K562 (cell line): ENCODE measurements at regions not wholly inside any gene's neighbourhood (a gene's known extent, or its start where the extent isn't known, plus 50 kb on each side); places are given as distances from the start of the nearest gene placed in this dataset.

Experiments used
- ATF4 ChIP-seq: fragments of 450-650 bp; formaldehyde crosslinking; IDR thresholded peaks from 2 replicates; pipeline ENCODE4 v1.4.0; 2022; ENCODE audit warnings: mild to moderate bottlenecking, moderate library complexity
- CBFA2T3 ChIP-seq: fragments of 450-650 bp; IDR thresholded peaks from 2 replicates; pipeline ENCODE4 v1.6.1; 2017
- CREM ChIP-seq: IDR thresholded peaks from 2 replicates; pipeline ENCODE4 v1.6.1; 2014; ENCODE audit warnings: antibody characterized with exemption, low read depth
- DNMT1 ChIP-seq: fragments of 450-650 bp; IDR thresholded peaks from 2 replicates; pipeline ENCODE4 v1.6.1; 2016; ENCODE audit warnings: antibody characterized with exemption, mild to moderate bottlenecking
- ETV6 ChIP-seq, 3 experiments: fragments of 150-350 bp in 1 of 3; sonication (generic) in 1 of 3; formaldehyde crosslinking in 1 of 3; IDR thresholded peaks; 2 replicates each; pipeline versions ENCODE4 v1.6.1 to v1.8.0; 2014 to 2022; ENCODE audit warnings: borderline replicate concordance in 2 of 3, low read depth in 2 of 3, antibody characterized with exemption in 1 of 3, low read length in 1 of 3, mild to moderate bottlenecking in 1 of 3, missing genetic modification reagents in 1 of 3
- FOXP4 ChIP-seq: sonication (generic); formaldehyde crosslinking; IDR thresholded peaks from 2 replicates; pipeline ENCODE4 v1.8.0; 2022; ENCODE audit warnings: mild to moderate bottlenecking, missing genetic modification reagents, borderline replicate concordance
- HDAC1 ChIP-seq, 2 experiments: fragments of 450-650 bp; IDR thresholded peaks; 2 replicates each; pipeline ENCODE4 v1.6.1; 2016 to 2017; ENCODE audit warnings: inconsistent platforms in 1 of 2, mild to moderate bottlenecking in 1 of 2, moderate library complexity in 1 of 2
- HDAC3 ChIP-seq: fragments of 450-650 bp; IDR thresholded peaks from 2 replicates; pipeline ENCODE4 v1.6.1; 2018; ENCODE audit warnings: borderline replicate concordance, mild to moderate bottlenecking, moderate library complexity; ENCODE audit not compliant: partially characterized antibody
- IRF1 ChIP-seq: sonication (generic); formaldehyde crosslinking; IDR thresholded peaks from 2 replicates; pipeline ENCODE4 v1.8.0; 2022; ENCODE audit warnings: missing genetic modification reagents, mild to moderate bottlenecking, borderline replicate concordance
- KDM4B ChIP-seq, 2 experiments: fragments of 450-650 bp in 1 of 2; sonication (generic) in 1 of 2; IDR thresholded peaks; 2 replicates each; pipeline ENCODE4 v1.6.1; 2016 to 2017; ENCODE audit warnings: borderline replicate concordance in 2 of 2, antibody characterized with exemption in 1 of 2, low read depth in 1 of 2, mild to moderate bottlenecking in 1 of 2
- PHB ChIP-seq: fragments of 250-450 bp; sonication (Bioruptor Pico); IDR thresholded peaks from 2 replicates; pipeline ENCODE4 v1.5.0; 2021
- POU5F1 ChIP-seq: fragments of 150-350 bp; IDR thresholded peaks from 2 replicates; pipeline ENCODE4 v1.6.1; 2014; ENCODE audit warnings: borderline replicate concordance, low read length, low read depth, mild to moderate bottlenecking; ENCODE audit not compliant: partially characterized antibody
- PRMT5 ChIP-seq: sonication (generic); formaldehyde crosslinking; IDR thresholded peaks from 2 replicates; pipeline ENCODE4 v1.5.0; 2020; ENCODE audit warnings: missing genetic modification reagents
- SMAD4 ChIP-seq: fragments of 250-450 bp; sonication (Bioruptor Pico); conservative IDR thresholded peaks from 2 replicates; pipeline ENCODE4 v1.8.0; 2021; ENCODE audit warnings: inconsistent platforms, mild to moderate bottlenecking, moderate library complexity
- TAF7 ChIP-seq: fragments of 450-650 bp; IDR thresholded peaks from 2 replicates; pipeline ENCODE4 v1.6.1; 2016; ENCODE audit warnings: missing genetic modification characterization, missing compliant biosample characterization
- TCF7 ChIP-seq: sonication (generic); IDR thresholded peaks from 2 replicates; pipeline ENCODE4 v1.6.1; 2016; ENCODE audit warnings: antibody characterized with exemption, borderline replicate concordance
- ZBTB49 ChIP-seq: sonication (generic); formaldehyde crosslinking; IDR thresholded peaks from 2 replicates; pipeline ENCODE4 v1.8.0; 2022; ENCODE audit warnings: missing genetic modification reagents, mild to moderate bottlenecking, borderline replicate concordance
- ZC3H4 ChIP-seq: sonication (generic); formaldehyde crosslinking; IDR thresholded peaks from 2 replicates; pipeline ENCODE4 v1.9.0; 2021; ENCODE audit warnings: missing genetic modification reagents, borderline replicate concordance
- ZFX ChIP-seq: sonication (generic); formaldehyde crosslinking; IDR thresholded peaks from 2 replicates; pipeline ENCODE4 v1.8.0; 2022; ENCODE audit warnings: mild to moderate bottlenecking, missing genetic modification reagents, moderate library complexity
- ZNF512 ChIP-seq: IDR thresholded peaks from 2 replicates; pipeline ENCODE4 v1.6.1; 2016; ENCODE audit warnings: missing genetic modification characterization, missing compliant biosample characterization

GRCh38 chr22:22111267-22111751, 128.7 kb upstream of the TOP3B start (continued):
- TF ChIP-seq ATF4 (CRISPR knock-in tag) = peak; percentile 46; the same call in 1 of the 2 replicates
- TF ChIP-seq ZNF512 (tag) = no peak
- 0 out of 4 replicates have a peak, but pooled peaks of 1 of the 2 experiments have one; percentile 0 for TF ChIP-seq KDM4B (IDR thresholded peaks at IDR 0.05; ENCODE audit: borderline replicate concordance in 2 of 2, low read depth in 1 of 2)
- TF ChIP-seq FOXP4 (CRISPR knock-in tag) = peak; percentile 75; the same call in 1 of the 2 replicates
- peak; percentile 19; the same call in 1 of the 2 replicates for TF ChIP-seq CREM
- TF ChIP-seq POU5F1 = no peak
- 0 out of 2 replicates have a peak, but pooled peaks have one; percentile 42 for TF ChIP-seq TCF7
- TF ChIP-seq CBFA2T3 = no peak
- TF ChIP-seq ZBTB49 (CRISPR knock-in tag) = peak; percentile 94
- TF ChIP-seq SMAD4 (CRISPR knock-in tag) = peak; percentile 65
- no peak for TF ChIP-seq HDAC1 (IDR thresholded peaks at IDR 0.05)
- no peak for TF ChIP-seq PHB
- TF ChIP-seq HDAC3 = no peak
- no peak for TF ChIP-seq DNMT1
- no peak for TF ChIP-seq ETV6 (IDR thresholded peaks at IDR 0.05; ENCODE audit: borderline replicate concordance in 1 of 2, low read depth in 2 of 2, low read length in 1 of 2)
- 0 out of 2 replicates have a peak, but pooled peaks have one; percentile 68 for TF ChIP-seq ETV6 (CRISPR knock-in tag; IDR thresholded peaks at IDR 0.05; ENCODE audit: borderline replicate concordance)
- 0 out of 2 replicates have a peak, but pooled peaks have one; percentile 12 for TF ChIP-seq PRMT5 (CRISPR knock-in tag)
- peak; percentile 87; the same call in 1 of the 2 replicates for TF ChIP-seq IRF1 (CRISPR knock-in tag)
- no peak for TF ChIP-seq TAF7 (tag)
- peak; percentile 40 for TF ChIP-seq ZFX
- TF ChIP-seq ZC3H4 (CRISPR knock-in tag) = no peak
